ENCODE measurements at regions not wholly inside any gene's neighbourhood (a gene's known extent, or its start where the extent isn't known, plus 50 kb on each side); places are given as distances from the start of the nearest gene placed in this dataset.

- no peak for TF ChIP-seq CTCF (IDR thresholded peaks at IDR 0.05)
- no peak for TF ChIP-seq POLR2A (IDR thresholded peaks at IDR 0.05; ENCODE audit: low read depth)
- TF ChIP-seq POLR2AphosphoS5 (IDR thresholded peaks at IDR 0.05), result no peak
Observed at GRCh38 chr15:77898811-77899730, 178.4 kb downstream of the TBC1D2B start.
